IPS-NIHi11 (cell line): ENCODE measurements at regions not wholly inside any gene's neighbourhood (a gene's known extent, or its start where the extent isn't known, plus 50 kb on each side); places are given as distances from the start of the nearest gene placed in this dataset.

Experiments used
- DNase-seq: peaks from one replicate; pipeline ENCODE4 v3.0.0; 2012; ENCODE audit warnings: mixed read lengths, low spot score

DNA sequence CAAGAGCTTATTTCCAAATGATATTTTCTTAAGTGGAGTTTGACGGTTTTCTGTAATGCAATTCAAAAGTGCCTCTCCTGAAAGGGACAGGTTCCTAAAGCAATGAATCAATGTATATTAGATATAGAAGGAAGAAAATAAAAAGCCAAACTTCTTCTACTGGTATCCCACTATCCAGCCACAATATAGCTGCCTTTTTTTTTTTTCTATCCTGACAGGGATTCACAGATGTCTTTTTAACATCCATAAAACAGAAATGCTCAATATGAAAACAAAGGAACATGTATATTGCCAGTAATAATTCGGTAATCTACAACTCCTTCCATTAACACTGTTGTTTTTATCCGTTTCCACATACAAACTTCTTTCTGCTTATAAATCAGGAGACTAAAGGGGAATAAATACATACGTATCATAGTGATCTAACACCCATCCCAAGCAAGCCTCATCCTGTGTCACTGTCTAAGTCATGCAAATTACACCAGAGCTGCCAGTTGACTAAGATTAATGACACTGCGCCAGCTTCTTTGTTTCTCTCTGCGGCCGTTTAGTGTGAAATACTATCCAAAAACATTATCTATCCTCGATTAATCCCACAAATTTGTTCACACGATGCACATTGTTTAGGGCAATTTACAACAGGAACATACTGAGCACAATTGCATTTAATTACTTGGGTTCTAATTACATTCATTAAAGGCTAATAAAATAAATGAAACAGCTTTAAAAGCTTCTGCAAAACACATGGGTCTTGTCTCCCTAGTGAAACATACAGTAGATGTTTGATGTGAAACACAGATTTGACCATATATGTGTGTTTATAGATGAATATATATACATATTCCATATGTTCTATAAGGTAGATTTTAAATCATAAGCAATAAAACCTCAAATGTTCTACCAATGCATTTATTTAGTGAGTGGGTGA is 51.9 kb upstream of the CDIN1 start:
- DNase-seq = no peak

DNA sequence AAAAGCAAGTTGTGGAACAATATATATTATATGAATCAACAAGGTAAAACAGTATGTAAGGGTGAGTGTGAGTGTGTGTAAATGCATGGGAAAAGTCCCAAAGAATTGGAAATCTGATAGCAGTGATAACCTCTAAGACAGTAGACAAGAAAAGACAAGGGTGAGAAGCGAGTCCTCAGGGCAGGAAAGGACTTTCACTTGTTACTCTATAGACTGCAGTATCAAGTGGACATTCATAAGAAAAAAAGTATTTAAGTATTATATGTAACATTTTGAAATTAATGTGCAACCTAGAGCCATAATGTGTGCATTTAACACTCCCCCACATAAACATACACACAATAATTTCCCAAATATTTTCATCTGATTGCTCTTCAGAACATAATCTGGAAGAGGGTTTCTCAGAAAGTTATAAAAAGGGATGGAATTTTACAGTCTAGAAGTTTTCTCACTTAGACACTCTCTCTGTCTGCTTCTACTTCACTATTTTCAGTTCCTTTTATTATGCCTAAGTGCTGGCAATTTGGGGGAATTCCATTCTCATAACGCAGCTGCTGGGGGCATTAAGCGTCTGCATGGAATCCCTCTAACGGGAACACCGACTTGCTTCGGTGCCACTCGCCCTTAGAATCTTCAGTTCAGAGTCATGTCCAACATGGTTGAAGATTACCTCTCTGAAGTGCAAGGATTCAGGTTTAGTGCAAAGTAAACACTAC is 50.0 kb upstream of the CDIN1 start:
- no peak for DNase-seq
